PFSK-1 (cell line): ENCODE measurements at regions not wholly inside any gene's neighbourhood (a gene's known extent, or its start where the extent isn't known, plus 50 kb on each side); places are given as distances from the start of the nearest gene placed in this dataset.

Experiments
- POLR2AphosphoS5 ChIP-seq: IDR thresholded peaks from 2 replicates; pipeline ENCODE4 v1.6.1; 2012; ENCODE audit warnings: low read depth, mild to moderate bottlenecking, control low read depth, low read length, moderate library complexity
- REST ChIP-seq, 2 experiments: IDR thresholded peaks; 2 replicates each; pipeline versions ENCODE4 v1.6.1 to v1.8.0; 2011 to 2012; ENCODE audit warnings: low read depth in 2 of 2, low read length in 2 of 2, control low read depth in 1 of 2, inconsistent platforms in 1 of 2, mild to moderate bottlenecking in 1 of 2, moderate library complexity in 1 of 2; ENCODE audit not compliant: insufficient read depth in 1 of 2
- TAF1 ChIP-seq: IDR thresholded peaks from 2 replicates; pipeline ENCODE4 v1.6.1; 2012; ENCODE audit warnings: low read length, control low read depth, borderline replicate concordance; ENCODE audit not compliant: insufficient read depth

GRCh38 chr5:165242646-165243045 lies 1737.2 kb downstream of the MAT2B start:
- no peak for TF ChIP-seq POLR2AphosphoS5
- no peak for TF ChIP-seq TAF1
- TF ChIP-seq REST (IDR thresholded peaks at IDR 0.05; ENCODE audit: insufficient read depth in 1 of 2, low read depth in 2 of 2, low read length in 2 of 2): no peak
